GM23338 (cell line): ENCODE measurements at regions not wholly inside any gene's neighbourhood (a gene's known extent, or its start where the extent isn't known, plus 50 kb on each side); places are given as distances from the start of the nearest gene placed in this dataset.

Source experiments
- ATAC-seq: fragments of 200-7000 bp; cut with Tn5 transposase; 3 replicates; pipeline ENCODE4 v1.9.1; 2020
- DNase-seq: peaks from one replicate; pipeline ENCODE4 v3.0.0-alpha.2; 2015; ENCODE audit warnings: low spot score
- H2AFZ ChIP-seq: fragments of 200-600 bp; sonication (generic); 2 replicates; pipeline ENCODE4 v1.8.0; 2016; ENCODE audit warnings: antibody characterized with exemption, mild to moderate bottlenecking, moderate library complexity
- H3F3A ChIP-seq: fragments of 200-600 bp; sonication (generic); replicated peaks from 2 replicates; pipeline ENCODE4 v1.8.0; 2017; ENCODE audit warnings: antibody characterized with exemption, mixed run types, low read depth
- H3K27ac ChIP-seq: fragments of 200-600 bp; sonication (generic); 2 replicates; pipeline ENCODE4 v1.6.1; 2016; ENCODE audit warnings: low read depth
- H3K27me3 ChIP-seq: fragments of 200-600 bp; sonication (generic); 2 replicates; pipeline ENCODE4 v1.8.0; 2016; ENCODE audit warnings: mild to moderate bottlenecking, mixed run types, moderate library complexity; ENCODE audit not compliant: insufficient read depth
- H3K36me3 ChIP-seq: fragments of 200-600 bp; sonication (generic); 2 replicates; pipeline ENCODE4 v1.8.0; 2016; ENCODE audit warnings: mild to moderate bottlenecking; ENCODE audit not compliant: insufficient read depth
- H3K4me1 ChIP-seq: fragments of 200-600 bp; sonication (generic); 2 replicates; pipeline ENCODE4 v1.8.0; 2016; ENCODE audit warnings: mild to moderate bottlenecking, moderate library complexity; ENCODE audit not compliant: insufficient read depth
- H3K4me2 ChIP-seq: fragments of 200-600 bp; sonication (generic); 2 replicates; pipeline ENCODE4 v1.7.1; 2017; ENCODE audit warnings: mixed run types
- H3K4me3 ChIP-seq: fragments of 200-600 bp; sonication (generic); 2 replicates; pipeline ENCODE4 v1.6.1; 2016; ENCODE audit warnings: mixed run types
- H3K79me2 ChIP-seq: fragments of 200-600 bp; sonication (generic); replicated peaks from 2 replicates; pipeline ENCODE4 v1.8.0; 2017; ENCODE audit warnings: mild to moderate bottlenecking; ENCODE audit not compliant: insufficient read depth
- H3K9me2 ChIP-seq: fragments of 200-600 bp; sonication (generic); 2 replicates; pipeline ENCODE4 v1.8.0; 2017; ENCODE audit not compliant: insufficient read depth
- H4K20me1 ChIP-seq: fragments of 200-600 bp; sonication (generic); replicated peaks from 2 replicates; pipeline ENCODE4 v1.8.0; 2017; ENCODE audit warnings: mild to moderate bottlenecking; ENCODE audit not compliant: insufficient read depth
- H3K27ac Mint-ChIP-seq: 2 replicates; pipeline ENCODE4 v1.8.0; 2020; ENCODE audit warnings: inconsistent platforms, mild to moderate bottlenecking, moderate library complexity, mixed read lengths
- H3K27me3 Mint-ChIP-seq: 3 replicates; pipeline ENCODE4 v1.8.0; 2022; ENCODE audit warnings: low read depth, mild to moderate bottlenecking, moderate library complexity, mixed read lengths, inconsistent platforms; ENCODE audit not compliant: insufficient read depth, poor library complexity
- H3K36me3 Mint-ChIP-seq: 3 replicates; pipeline ENCODE4 v1.8.0; 2021; ENCODE audit warnings: low read depth, mild to moderate bottlenecking, inconsistent platforms, moderate library complexity, mixed read lengths
- H3K4me1 Mint-ChIP-seq: 3 replicates; pipeline ENCODE4 v1.8.0; 2020; ENCODE audit warnings: mild to moderate bottlenecking, inconsistent platforms, mixed read lengths
- H3K4me3 Mint-ChIP-seq: 3 replicates; pipeline ENCODE4 v1.8.0; 2021; ENCODE audit warnings: moderate library complexity, mild to moderate bottlenecking, inconsistent platforms, mixed read lengths
- H3K9me3 Mint-ChIP-seq: 3 replicates; pipeline ENCODE4 v1.8.0; 2020; ENCODE audit warnings: moderate library complexity, mild to moderate bottlenecking, inconsistent platforms, mixed read lengths
- CREB1 ChIP-seq: fragments of 250-450 bp; sonication (Bioruptor Pico); IDR thresholded peaks from 2 replicates; pipeline ENCODE4 v1.5.0; 2020; ENCODE audit warnings: low read depth, mild to moderate bottlenecking, moderate library complexity
- CTCF ChIP-seq, 2 experiments: fragments of 200-600 bp in 1 of 2; sonication (generic) in 1 of 2; conservative IDR thresholded peaks; 2 replicates each; pipeline versions ENCODE4 v1.5.1 to v1.6.1; 2016 to 2017; ENCODE audit warnings: antibody characterized with exemption in 2 of 2, low read depth in 2 of 2, mild to moderate bottlenecking in 2 of 2, moderate library complexity in 1 of 2
- ETS1 ChIP-seq: IDR thresholded peaks from 2 replicates; pipeline ENCODE4 v1.6.1; 2016; ENCODE audit warnings: antibody characterized with exemption
- EZH2 ChIP-seq: fragments of 200-600 bp; sonication (generic); IDR thresholded peaks from one replicate; pipeline ENCODE4 v1.8.0; 2017; ENCODE audit warnings: antibody characterized with exemption, mild to moderate bottlenecking, low read depth; ENCODE audit not compliant: unreplicated experiment
- EZH2phosphoT487 ChIP-seq: fragments of 200-600 bp; sonication (generic); IDR thresholded peaks from one replicate; pipeline ENCODE4 v1.8.1; 2018; ENCODE audit warnings: antibody characterized with exemption; ENCODE audit not compliant: unreplicated experiment
- JUNB ChIP-seq: IDR thresholded peaks from one replicate; pipeline ENCODE4 v1.6.1; 2016; ENCODE audit warnings: antibody characterized with exemption; ENCODE audit not compliant: unreplicated experiment
- NANOG ChIP-seq: IDR thresholded peaks from 2 replicates; pipeline ENCODE4 v1.6.1; 2016; ENCODE audit warnings: antibody characterized with exemption, borderline replicate concordance
- POLR2AphosphoS5 ChIP-seq: IDR thresholded peaks from 2 replicates; pipeline ENCODE4 v1.6.1; 2016; ENCODE audit warnings: antibody characterized with exemption, low read depth
- REST ChIP-seq: IDR thresholded peaks from one replicate; pipeline ENCODE4 v1.6.1; 2018; ENCODE audit warnings: antibody characterized with exemption; ENCODE audit not compliant: unreplicated experiment
- STAT1 ChIP-seq: IDR thresholded peaks from one replicate; pipeline ENCODE4 v1.6.1; 2016; ENCODE audit warnings: antibody characterized with exemption; ENCODE audit not compliant: unreplicated experiment
- ZNF114 ChIP-seq: fragments of 250-450 bp; sonication (Bioruptor Pico); IDR thresholded peaks from 2 replicates; pipeline ENCODE4 v1.5.0; 2020; ENCODE audit warnings: mild to moderate bottlenecking, moderate library complexity
- ZNF331 ChIP-seq: fragments of 250-450 bp; sonication (Bioruptor Pico); IDR thresholded peaks from 2 replicates; pipeline ENCODE4 v1.5.0; 2020; ENCODE audit warnings: low read depth, mild to moderate bottlenecking, moderate library complexity
- ZNF462 ChIP-seq: fragments of 250-450 bp; sonication (Bioruptor Pico); IDR thresholded peaks from 2 replicates; pipeline ENCODE4 v1.5.0; 2020; ENCODE audit warnings: mild to moderate bottlenecking, moderate library complexity

- no peak for DNase-seq
- Histone ChIP-seq H3K4me3 (no peak overlapping the region), H3K4me2 (no peak overlapping the region), H3F3A (no peaks in the 10 kb centered on the region), H4K20me1 (no peaks in the 10 kb centered on the region), H2AFZ (no peak overlapping the region), H3K4me1 (no peaks in the 10 kb centered on the region), H3K27me3 (no peaks in the 10 kb centered on the region), H3K79me2 (no peaks in the 10 kb centered on the region), H3K36me3 (no peaks in the 10 kb centered on the region), H3K27ac (no peak overlapping the region), H3K9me2 (peaks cover 4% of the 10 kb centered on the region; the same call in 1 of the 2 replicates)
- TF ChIP-seq ZNF462 (CRISPR knock-in tag): no peak
- TF ChIP-seq STAT1: no peak
- TF ChIP-seq REST: no peak
- TF ChIP-seq NANOG: no peak
- TF ChIP-seq POLR2AphosphoS5: no peak
- no peak for TF ChIP-seq ETS1
- TF ChIP-seq EZH2: no peak
- TF ChIP-seq JUNB: no peak
- no peak for TF ChIP-seq EZH2phosphoT487
- TF ChIP-seq CREB1 (CRISPR knock-in tag): no peak
- no peak for TF ChIP-seq CTCF (conservative IDR thresholded peaks at IDR 0.05; ENCODE audit: low read depth in 2 of 2)
- no peak for TF ChIP-seq ZNF114 (CRISPR knock-in tag)
- TF ChIP-seq ZNF331: no peak
- Mint-ChIP-seq H3K27ac (no peak overlapping the region), H3K27me3 (no peaks in the 10 kb centered on the region), H3K4me1 (no peaks in the 10 kb centered on the region), H3K9me3 (no peaks in the 10 kb centered on the region), H3K4me3 (no peak overlapping the region), H3K36me3 (no peaks in the 10 kb centered on the region)
- ATAC-seq: no peak
Measured at GRCh38 chr1:103900005-103900404, 150.3 kb downstream of the AMY1C start.
